Kidney (tissue), 13 donors: ENCODE measurements at regions not wholly inside any gene's neighbourhood (a gene's known extent, or its start where the extent isn't known, plus 50 kb on each side); places are given as distances from the start of the nearest gene placed in this dataset.

Experiments
- DNase-seq, 5 donors: peaks; one replicate each; pipeline ENCODE4 v3.0.0-alpha.2; 2013 to 2020
- FAIRE-seq: peaks from 2 replicates; lab custom pipeline; 2012; peaks lifted over from hg19 to GRCh38; lab: Jason Lieb, UNC
- H3K27ac ChIP-seq, 2 donors: one replicate each; pipeline ENCODE4 v1.7.0; 2013; ENCODE audit warnings: low read depth in 2 of 2, low read length in 2 of 2, inconsistent platforms in 1 of 2
- H3K27me3 ChIP-seq: one replicate; pipeline ENCODE4 v1.7.1; 2013; ENCODE audit warnings: low read length, inconsistent platforms; ENCODE audit not compliant: control insufficient read depth, insufficient read depth
- H3K36me3 ChIP-seq, 3 donors: one replicate each; pipeline versions ENCODE4 v1.7.0 to v1.7.1; 2013; ENCODE audit warnings: low read length in 3 of 3, control low read depth in 1 of 3, inconsistent platforms in 1 of 3; ENCODE audit not compliant: insufficient read depth in 3 of 3, control insufficient read depth in 2 of 3
- H3K4me1 ChIP-seq, 3 donors: one replicate each; pipeline versions ENCODE4 v1.7.0 to v1.7.1; 2013; ENCODE audit warnings: low read length in 3 of 3, inconsistent platforms in 1 of 3, low read depth in 1 of 3; ENCODE audit not compliant: control insufficient read depth in 2 of 3, insufficient read depth in 2 of 3
- H3K4me3 ChIP-seq, 3 donors: one replicate each; pipeline versions ENCODE4 v1.7.0 to v1.8.1; 2013; ENCODE audit warnings: low read length in 3 of 3, control low read depth in 1 of 3, inconsistent platforms in 1 of 3
- H3K9ac ChIP-seq, 3 donors: one replicate each; pipeline versions ENCODE4 v1.7.0 to v1.7.1; 2013; ENCODE audit warnings: low read length in 3 of 3, control low read depth in 1 of 3, inconsistent platforms in 1 of 3
- H3K9me3 ChIP-seq, 3 donors: one replicate each; pipeline versions ENCODE4 v1.7.0 to v1.7.1; 2013; ENCODE audit warnings: low read length in 3 of 3, control low read depth in 1 of 3, inconsistent platforms in 1 of 3; ENCODE audit not compliant: control insufficient read depth in 2 of 3, insufficient read depth in 1 of 3
- CTCF ChIP-seq: IDR thresholded peaks from 3 replicates; pipeline ENCODE4 v1.5.1; 2012; ENCODE audit warnings: mild to moderate bottlenecking, moderate library complexity, borderline replicate concordance; ENCODE audit not compliant: insufficient read depth; ENCODE audit errors: extremely low read depth
- intact Hi-C: fragments of 100-400 bp; cut with DNase I; formaldehyde crosslinking; loops from one replicate; pipeline ENCODE4 v1.11.1; 2022
- donor health status: control.
- donor health status: control.
- donor health status: control.
- donor health status: control.
- donor health status: control.
- donor health status: DM: yes; HTN: yes; CAD: no.
- donor health status: Normal renal cell carcinoma (clear cell type).

GRCh38 chr6:1116149-1116548, 195.7 kb upstream of the FOXQ1 start:
- intact Hi-C loops, result no loop called here
- DNase-seq (no peak), FAIRE-seq (no peak)
- no peaks in the 10 kb centered on the region for H3K4me1 ChIP-seq
- H3K36me3 ChIP-seq, result no peaks in the 10 kb centered on the region
- H3K27me3 ChIP-seq, result no peaks in the 10 kb centered on the region
- H3K9ac ChIP-seq, result no peak overlapping the region
- no peak overlapping the region for H3K27ac ChIP-seq
- no peak overlapping the region for H3K4me3 ChIP-seq
- no peaks in the 10 kb centered on the region for H3K9me3 ChIP-seq
- no peak for TF ChIP-seq CTCF

GRCh38 chr6:1113916-1114540, 197.9 kb upstream of the FOXQ1 start:
- no peak overlapping the region for H3K9ac ChIP-seq
- intact Hi-C loops, result no loop called here
- no peaks in the 10 kb centered on the region for H3K9me3 ChIP-seq
- H3K36me3 ChIP-seq, result no peaks in the 10 kb centered on the region
- no peak overlapping the region for H3K27ac ChIP-seq
- no peak for TF ChIP-seq CTCF
- DNase-seq (no peak), FAIRE-seq (no peak)
- H3K4me3 ChIP-seq, result no peak overlapping the region
- peaks cover 0 to 2% (median 0%) of the 10 kb centered on the region in 3 donors for H3K4me1 ChIP-seq
- H3K27me3 ChIP-seq, result no peaks in the 10 kb centered on the region

- Histone ChIP-seq H3K4me1 (peaks cover 0 to 2% (median 0%) of the 10 kb centered on the region in 3 donors), H3K36me3 (no peaks in the 10 kb centered on the region), H3K9me3 (no peaks in the 10 kb centered on the region), H3K27me3 (no peaks in the 10 kb centered on the region), H3K27ac (no peak overlapping the region), H3K4me3 (no peak overlapping the region), H3K9ac (no peak overlapping the region)
- intact Hi-C loops, result no loop called here
- TF ChIP-seq CTCF, result no peak
- FAIRE-seq (no peak), DNase-seq (no peak)
Measured at GRCh38 chr6:1111361-1111760, 200.5 kb upstream of the FOXQ1 start.

GRCh38 chr6:1110941-1111349, 201.0 kb upstream of the FOXQ1 start:
- H3K4me3 ChIP-seq, result no peak overlapping the region
- FAIRE-seq (no peak), DNase-seq (no peak)
- no peak for TF ChIP-seq CTCF
- intact Hi-C loops, result no loop called here
- no peaks in the 10 kb centered on the region for H3K9me3 ChIP-seq
- H3K27me3 ChIP-seq, result no peaks in the 10 kb centered on the region
- no peak overlapping the region for H3K9ac ChIP-seq
- no peak overlapping the region for H3K27ac ChIP-seq
- peaks cover 0 to 2% (median 0%) of the 10 kb centered on the region in 3 donors for H3K4me1 ChIP-seq
- no peaks in the 10 kb centered on the region for H3K36me3 ChIP-seq
